ENCODE measurements at regions not wholly inside any gene's neighbourhood (a gene's known extent, or its start where the extent isn't known, plus 50 kb on each side); places are given as distances from the start of the nearest gene placed in this dataset.

DNA sequence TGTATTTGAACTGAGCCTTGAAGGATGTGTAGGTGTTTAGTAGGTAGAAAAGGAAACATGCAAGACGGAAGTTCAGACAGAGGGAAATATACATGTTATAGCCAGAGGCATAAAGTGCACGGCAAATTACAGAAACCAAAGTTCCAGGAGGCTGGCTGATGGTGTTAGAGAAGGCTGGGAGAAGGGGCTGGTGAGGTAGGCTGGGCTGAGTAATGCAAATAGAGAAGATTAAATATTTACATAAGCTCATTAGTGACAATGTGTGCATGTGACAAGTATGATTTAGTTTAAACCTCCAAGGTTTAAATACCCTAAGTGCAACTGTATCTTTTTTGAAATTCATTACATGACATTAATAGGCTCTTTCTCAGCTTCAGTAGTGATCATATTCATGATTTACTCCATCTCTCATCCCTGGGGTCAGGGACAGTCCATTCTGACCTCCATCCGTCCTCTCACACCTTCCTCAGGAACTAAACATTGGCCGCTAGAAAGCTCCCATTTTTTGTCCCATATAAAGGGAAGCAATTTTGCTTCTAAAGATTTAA, 399.8 kb upstream of the SALL1 start:
- Histone ChIP-seq H3K27ac (no peak overlapping the region), H3K9me3 (ENCODE audit: severe bottlenecking) (no peaks in the 10 kb centered on the region), H3K36me3 (no peaks in the 10 kb centered on the region), H3K27me3 (ENCODE audit: insufficient read depth, low read depth, severe bottlenecking) (no peaks in the 10 kb centered on the region), H3K4me3 (ENCODE audit: low read depth, low read length) (no peak overlapping the region)
- DNase-seq, result no peak
- TF ChIP-seq, protein P1, sequence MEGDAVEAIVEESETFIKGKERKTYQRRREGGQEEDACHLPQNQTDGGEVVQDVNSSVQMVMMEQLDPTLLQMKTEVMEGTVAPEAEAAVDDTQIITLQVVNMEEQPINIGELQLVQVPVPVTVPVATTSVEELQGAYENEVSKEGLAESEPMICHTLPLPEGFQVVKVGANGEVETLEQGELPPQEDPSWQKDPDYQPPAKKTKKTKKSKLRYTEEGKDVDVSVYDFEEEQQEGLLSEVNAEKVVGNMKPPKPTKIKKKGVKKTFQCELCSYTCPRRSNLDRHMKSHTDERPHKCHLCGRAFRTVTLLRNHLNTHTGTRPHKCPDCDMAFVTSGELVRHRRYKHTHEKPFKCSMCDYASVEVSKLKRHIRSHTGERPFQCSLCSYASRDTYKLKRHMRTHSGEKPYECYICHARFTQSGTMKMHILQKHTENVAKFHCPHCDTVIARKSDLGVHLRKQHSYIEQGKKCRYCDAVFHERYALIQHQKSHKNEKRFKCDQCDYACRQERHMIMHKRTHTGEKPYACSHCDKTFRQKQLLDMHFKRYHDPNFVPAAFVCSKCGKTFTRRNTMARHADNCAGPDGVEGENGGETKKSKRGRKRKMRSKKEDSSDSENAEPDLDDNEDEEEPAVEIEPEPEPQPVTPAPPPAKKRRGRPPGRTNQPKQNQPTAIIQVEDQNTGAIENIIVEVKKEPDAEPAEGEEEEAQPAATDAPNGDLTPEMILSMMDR (IDR thresholded peaks at IDR 0.05; ENCODE audit: low read depth, low read length), result no peak

DNA sequence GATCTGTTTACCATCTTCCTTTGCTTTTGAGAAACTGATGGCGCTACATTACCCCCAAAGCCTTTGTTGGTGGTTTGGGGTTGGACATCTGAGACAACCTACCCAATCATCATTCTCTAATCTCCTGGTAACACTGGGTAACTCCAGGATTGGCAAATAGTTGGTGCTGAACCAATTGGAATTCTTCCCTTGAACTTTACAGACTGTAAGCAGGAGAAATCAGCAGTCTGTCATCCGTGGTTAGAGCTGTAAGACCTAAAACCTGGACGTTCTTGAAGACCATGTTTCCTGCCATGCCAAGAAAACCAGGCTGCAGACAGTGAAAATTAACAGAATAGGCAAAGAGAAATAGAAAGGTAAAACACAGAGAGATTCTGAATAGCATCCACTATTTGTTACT, 398.8 kb upstream of the SALL1 start:
- DNase-seq, result no peak
- TF ChIP-seq, protein P1 (IDR thresholded peaks at IDR 0.05; ENCODE audit: low read depth, low read length), result no peak

DNA sequence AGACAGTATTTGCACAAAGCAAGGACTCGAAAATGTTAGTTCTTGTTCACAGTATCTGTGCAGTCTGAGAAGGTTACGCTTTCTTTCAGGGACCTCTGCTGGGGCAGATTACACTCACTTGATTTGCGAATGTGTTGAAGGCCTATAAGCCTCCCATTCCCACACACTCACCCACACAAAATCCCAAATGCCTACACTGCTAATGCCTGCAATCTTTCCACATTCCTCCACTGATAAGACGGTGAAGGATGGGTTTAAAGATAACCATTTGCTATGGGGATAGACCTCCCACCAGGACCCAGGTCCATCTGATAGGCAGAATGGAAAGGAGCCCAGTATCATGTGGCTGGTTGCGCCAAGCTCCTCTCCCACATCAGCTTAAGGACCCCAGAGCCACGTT, 394.9 kb upstream of the SALL1 start:
- H3K4me3 ChIP-seq (ENCODE audit: low read depth, low read length), result no peak overlapping the region
- no peaks in the 10 kb centered on the region for H3K36me3 ChIP-seq
- no peak for DNase-seq
- no peaks in the 10 kb centered on the region for H3K27me3 ChIP-seq (ENCODE audit: insufficient read depth, low read depth, severe bottlenecking)
- TF ChIP-seq, protein P1 (IDR thresholded peaks at IDR 0.05; ENCODE audit: low read depth, low read length), result no peak
- H3K27ac ChIP-seq, result no peak overlapping the region
- H3K9me3 ChIP-seq (ENCODE audit: severe bottlenecking), result no peaks in the 10 kb centered on the region

More for the DNA sequence above, 398.8 kb upstream of the SALL1 start:
- no peak overlapping the region for H3K27ac ChIP-seq
- H3K9me3 ChIP-seq (ENCODE audit: severe bottlenecking), result no peaks in the 10 kb centered on the region
- H3K36me3 ChIP-seq, result no peaks in the 10 kb centered on the region
- H3K4me3 ChIP-seq (ENCODE audit: low read depth, low read length), result no peak overlapping the region
- no peaks in the 10 kb centered on the region for H3K27me3 ChIP-seq (ENCODE audit: insufficient read depth, low read depth, severe bottlenecking)

DNA sequence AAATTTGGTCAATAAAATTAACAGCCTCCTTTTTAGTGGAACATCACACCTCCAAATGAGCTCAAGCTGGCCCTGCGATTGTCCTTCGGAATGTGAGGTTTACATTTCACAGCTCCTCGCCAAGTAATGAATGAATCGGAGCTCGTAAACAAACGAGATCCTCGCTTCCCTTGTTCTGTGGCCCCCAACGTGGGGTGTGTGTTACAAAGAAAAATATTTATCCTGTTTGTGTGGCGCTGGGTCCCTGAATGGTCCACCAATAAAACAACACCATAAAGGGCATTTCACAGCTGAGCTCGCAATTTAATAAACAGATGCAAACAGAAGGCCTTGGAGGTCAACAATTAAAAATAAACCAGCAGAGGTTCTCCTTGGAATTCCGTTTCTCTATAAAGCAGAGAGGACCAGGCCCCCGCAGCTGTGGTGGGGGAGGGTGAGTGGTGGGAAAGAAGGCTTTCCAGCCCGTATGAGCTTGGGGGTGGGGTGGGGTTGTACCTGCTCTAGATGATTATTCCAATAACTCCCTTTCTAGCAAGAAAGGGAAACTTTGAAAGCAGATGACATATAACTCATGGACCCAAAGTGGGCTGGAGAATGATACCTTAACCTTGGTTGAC, 393.9 kb upstream of the SALL1 start:
- H3K4me3 ChIP-seq (ENCODE audit: low read depth, low read length), result no peak overlapping the region
- TF ChIP-seq, protein P1 (IDR thresholded peaks at IDR 0.05; ENCODE audit: low read depth, low read length), result no peak
- no peaks in the 10 kb centered on the region for H3K9me3 ChIP-seq (ENCODE audit: severe bottlenecking)
- H3K36me3 ChIP-seq, result no peaks in the 10 kb centered on the region
- no peaks in the 10 kb centered on the region for H3K27me3 ChIP-seq (ENCODE audit: insufficient read depth, low read depth, severe bottlenecking)
- no peak overlapping the region for H3K27ac ChIP-seq
- DNase-seq, result no peak

DNA sequence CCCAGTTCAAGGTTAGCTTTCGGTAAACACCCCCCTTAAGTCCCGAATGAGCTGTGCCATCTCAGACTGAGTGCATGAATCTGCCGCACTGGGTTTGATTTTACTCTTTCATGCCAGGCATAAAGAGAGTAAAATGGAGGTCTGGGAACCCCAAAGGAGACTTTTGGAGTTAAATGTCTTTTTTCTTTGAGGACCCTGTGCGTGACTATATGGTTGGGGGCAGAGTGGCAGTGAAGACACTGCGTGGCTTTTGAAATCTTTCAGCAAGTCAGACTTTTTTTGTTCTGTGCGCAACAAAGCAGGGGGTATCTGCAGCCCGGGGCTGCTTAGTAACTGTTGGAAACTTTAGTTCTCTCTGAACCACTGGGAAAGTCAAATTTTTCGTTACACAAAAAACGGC, 392.9 kb upstream of the SALL1 start:
- TF ChIP-seq, protein P1 (IDR thresholded peaks at IDR 0.05; ENCODE audit: low read depth, low read length), result no peak
- Histone ChIP-seq H3K9me3 (ENCODE audit: severe bottlenecking) (no peaks in the 10 kb centered on the region), H3K27ac (no peak overlapping the region), H3K4me3 (ENCODE audit: low read depth, low read length) (no peak overlapping the region), H3K36me3 (no peaks in the 10 kb centered on the region), H3K27me3 (ENCODE audit: insufficient read depth, low read depth, severe bottlenecking) (no peaks in the 10 kb centered on the region)
- no peak for DNase-seq
